Peyer's patch (tissue), 4 donors: ENCODE measurements at regions not wholly inside any gene's neighbourhood (a gene's known extent, or its start where the extent isn't known, plus 50 kb on each side); places are given as distances from the start of the nearest gene placed in this dataset.
"Not testable (repeated sequence)": the region's sequence is repeated elsewhere in the genome, so short reads cannot be mapped to it uniquely, and the experiment has no call there.

Source experiments
- DNase-seq, 3 donors: peaks; one replicate each; pipeline ENCODE4 v3.0.0-alpha.2; 2017 to 2019
- H3K27ac ChIP-seq, 4 donors: fragments of 200-600 bp; sonication (generic); one replicate each; pipeline ENCODE4 v1.5.1; 2016 to 2019
- H3K27me3 ChIP-seq, 2 donors: fragments of 200-600 bp; sonication (generic); one replicate each; pipeline ENCODE4 v1.5.1; 2019
- H3K36me3 ChIP-seq, 3 donors: fragments of 200-600 bp; sonication (generic); one replicate each; pipeline ENCODE4 v1.5.1; 2016 to 2019
- H3K4me1 ChIP-seq, 4 donors: fragments of 200-600 bp; sonication (generic); one replicate each; pipeline ENCODE4 v1.5.1; 2016 to 2019
- H3K4me3 ChIP-seq, 4 donors: fragments of 200-600 bp; sonication (generic); 1 replicate in 3 of 4; 2 replicates in 1 of 4; pipeline ENCODE4 v1.5.1; 2016 to 2019; ENCODE audit warnings: mild to moderate bottlenecking in 1 of 4
- H3K9me3 ChIP-seq, 4 donors: fragments of 200-600 bp; sonication (generic); one replicate each; pipeline ENCODE4 v1.5.1; 2016 to 2019; ENCODE audit warnings: mild to moderate bottlenecking in 1 of 4
- CTCF ChIP-seq, 6 experiments: fragments of 450-650 bp in 4 of 6; fragments of 200-600 bp in 2 of 6; sonication (generic) in 1 of 6; IDR thresholded peaks; one replicate each; pipeline ENCODE4 v1.5.1; 2017 to 2019; ENCODE audit warnings: antibody characterized with exemption in 6 of 6, mild to moderate bottlenecking in 3 of 6, moderate library complexity in 1 of 6
- POLR2A ChIP-seq, 2 donors: fragments of 450-650 bp; IDR thresholded peaks; one replicate each; pipeline ENCODE4 v1.5.1; 2017; ENCODE audit warnings: antibody characterized with exemption in 2 of 2, mild to moderate bottlenecking in 2 of 2, moderate library complexity in 2 of 2
- small RNA-seq, 2 donors: library from RNA; depleted of rRNA; stranded (forward); fragments of <200 nt; gene quantifications; one replicate each; pipeline ENCODE3, GENCODE V24; 2016

GRCh38 chr22:10778296-10778814, 4749.6 kb upstream of the OR11H1 start:
- Histone ChIP-seq H3K27ac (no peak overlapping the region), H3K27me3 (no peaks in the 10 kb centered on the region), H3K9me3 (peaks cover 0 to 2% (median 0%) of the 10 kb centered on the region in 4 donors), H3K4me1 (no peaks in the 10 kb centered on the region), H3K36me3 (no peaks in the 10 kb centered on the region), H3K4me3 (no peak overlapping the region)
- TF ChIP-seq POLR2A (IDR thresholded peaks at IDR 0.05): no peak
- TF ChIP-seq CTCF (IDR thresholded peaks at IDR 0.05): no peak
- DNase-seq: no peak

GRCh38 chr22:10779200-10779599, 4748.8 kb upstream of the OR11H1 start:
- not testable (repeated sequence) for H3K4me3 ChIP-seq, H3K9me3 ChIP-seq, H3K4me1 ChIP-seq, H3K27ac ChIP-seq, DNase-seq, H3K36me3 ChIP-seq, H3K27me3 ChIP-seq

GRCh38 chr22:10780281-10780680, 4747.7 kb upstream of the OR11H1 start:
- Histone ChIP-seq H3K4me3 (no peak overlapping the region), H3K4me1 (no peaks in the 10 kb centered on the region), H3K9me3 (peaks cover 0 to 2% (median 0%) of the 10 kb centered on the region in 4 donors), H3K27me3 (no peaks in the 10 kb centered on the region), H3K36me3 (no peaks in the 10 kb centered on the region), H3K27ac (no peak overlapping the region)
- TF ChIP-seq CTCF (IDR thresholded peaks at IDR 0.05) (no peak), POLR2A (IDR thresholded peaks at IDR 0.05) (no peak)
- peak in 1 of 3 donors; percentile 46 for DNase-seq

GRCh38 chr22:10781571-10782403, 4746.2 kb upstream of the OR11H1 start:
- Histone ChIP-seq H3K27me3 (no peaks in the 10 kb centered on the region), H3K27ac (no peak overlapping the region), H3K9me3 (peaks cover 0 to 2% (median 0%) of the 10 kb centered on the region in 4 donors), H3K4me3 (no peak overlapping the region), H3K4me1 (no peaks in the 10 kb centered on the region), H3K36me3 (no peaks in the 10 kb centered on the region)
- no peak for DNase-seq
- no peak for TF ChIP-seq CTCF (IDR thresholded peaks at IDR 0.05)

Small RNAs in the stretch of these regions (small RNA-seq; reads per million reads assigned to genes)
- 0 reads per million in 2 donors for gene RF00004
